ENCODE measurements at regions not wholly inside any gene's neighbourhood (a gene's known extent, or its start where the extent isn't known, plus 50 kb on each side); places are given as distances from the start of the nearest gene placed in this dataset.

DNA sequence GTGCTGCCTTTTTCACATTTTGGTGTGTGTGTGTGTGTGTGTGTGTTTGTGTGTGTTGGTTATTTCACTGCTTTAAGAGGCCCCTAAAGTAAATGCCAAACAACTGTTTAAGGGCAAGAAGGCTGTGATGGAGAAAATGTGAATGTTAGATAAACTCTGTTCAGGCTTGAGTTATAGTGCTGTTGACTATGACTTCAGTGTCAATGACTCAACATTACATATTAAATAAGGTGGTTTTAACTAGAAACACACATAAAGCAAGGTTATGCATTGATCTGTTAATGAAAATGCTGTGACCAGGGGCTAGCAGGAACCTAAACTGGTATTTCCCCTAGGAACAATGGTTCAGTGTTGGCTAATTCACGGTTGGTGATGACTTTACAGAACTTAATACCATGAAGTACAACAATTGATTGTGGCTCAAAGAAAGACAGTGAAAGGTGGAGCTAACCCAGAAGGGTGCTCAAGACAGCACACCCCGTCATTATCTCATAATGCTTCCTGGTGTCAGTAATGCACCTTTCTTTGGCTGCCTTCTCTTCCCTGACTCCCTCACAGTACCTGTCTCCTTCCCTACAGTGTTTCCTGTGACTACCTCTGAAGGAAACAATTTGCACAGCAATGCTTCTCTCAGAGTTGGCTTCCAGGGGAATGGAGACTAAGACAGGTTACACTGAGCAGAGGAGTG is 116.1 kb downstream of the RIN2 start:
- H4K20me1 ChIP-seq (replicated peaks; ENCODE audit: insufficient read depth) = no peaks in the 10 kb centered on the region
- ATAC-seq = no peak
- no peak for DNase-seq (ENCODE audit: low spot score)
- no peak overlapping the region for H2AFZ ChIP-seq
- Mint-ChIP-seq H3K27me3 (ENCODE audit: insufficient read depth, low read depth, poor library complexity) (no peaks in the 10 kb centered on the region), H3K27ac (no peak overlapping the region), H3K4me1 (no peaks in the 10 kb centered on the region; the same call in 2 of the 3 replicates), H3K36me3 (ENCODE audit: low read depth) (no peaks in the 10 kb centered on the region; the same call in 2 of the 3 replicates), H3K4me3 (no peak overlapping the region), H3K9me3 (peaks cover 3% of the 10 kb centered on the region; the same call in 2 of the 3 replicates)
- H3K36me3 ChIP-seq (ENCODE audit: insufficient read depth) = no peaks in the 10 kb centered on the region
- no peak overlapping the region for H3K27ac ChIP-seq (ENCODE audit: low read depth)
- H3K4me2 ChIP-seq = no peak overlapping the region
- H3K27me3 ChIP-seq (ENCODE audit: insufficient read depth) = no peaks in the 10 kb centered on the region
- H3F3A ChIP-seq (replicated peaks; ENCODE audit: low read depth) = no peaks in the 10 kb centered on the region
- H3K4me1 ChIP-seq (ENCODE audit: insufficient read depth) = 0 out of 2 replicates have a peak, but pooled peaks cover 3% of the 10 kb centered on the region
- no peak overlapping the region for H3K4me3 ChIP-seq
- H3K79me2 ChIP-seq (replicated peaks; ENCODE audit: insufficient read depth) = no peaks in the 10 kb centered on the region
- TF ChIP-seq CREB1 (CRISPR knock-in tag; IDR thresholded peaks at IDR 0.05; ENCODE audit: low read depth) (no peak), ZNF114 (CRISPR knock-in tag; IDR thresholded peaks at IDR 0.05) (no peak), POLR2AphosphoS5 (IDR thresholded peaks at IDR 0.05; ENCODE audit: low read depth) (no peak), NANOG (IDR thresholded peaks at IDR 0.05; ENCODE audit: borderline replicate concordance) (no peak), ZNF331 (CRISPR knock-in tag; IDR thresholded peaks at IDR 0.05; ENCODE audit: low read depth) (no peak), STAT1 (IDR thresholded peaks at IDR 0.05; ENCODE audit: unreplicated experiment) (no peak), JUNB (IDR thresholded peaks at IDR 0.05; ENCODE audit: unreplicated experiment) (no peak), EZH2phosphoT487 (IDR thresholded peaks at IDR 0.05; ENCODE audit: unreplicated experiment) (no peak), EZH2 (IDR thresholded peaks at IDR 0.05; ENCODE audit: low read depth, unreplicated experiment) (no peak)
- TF ChIP-seq, protein P1, sequence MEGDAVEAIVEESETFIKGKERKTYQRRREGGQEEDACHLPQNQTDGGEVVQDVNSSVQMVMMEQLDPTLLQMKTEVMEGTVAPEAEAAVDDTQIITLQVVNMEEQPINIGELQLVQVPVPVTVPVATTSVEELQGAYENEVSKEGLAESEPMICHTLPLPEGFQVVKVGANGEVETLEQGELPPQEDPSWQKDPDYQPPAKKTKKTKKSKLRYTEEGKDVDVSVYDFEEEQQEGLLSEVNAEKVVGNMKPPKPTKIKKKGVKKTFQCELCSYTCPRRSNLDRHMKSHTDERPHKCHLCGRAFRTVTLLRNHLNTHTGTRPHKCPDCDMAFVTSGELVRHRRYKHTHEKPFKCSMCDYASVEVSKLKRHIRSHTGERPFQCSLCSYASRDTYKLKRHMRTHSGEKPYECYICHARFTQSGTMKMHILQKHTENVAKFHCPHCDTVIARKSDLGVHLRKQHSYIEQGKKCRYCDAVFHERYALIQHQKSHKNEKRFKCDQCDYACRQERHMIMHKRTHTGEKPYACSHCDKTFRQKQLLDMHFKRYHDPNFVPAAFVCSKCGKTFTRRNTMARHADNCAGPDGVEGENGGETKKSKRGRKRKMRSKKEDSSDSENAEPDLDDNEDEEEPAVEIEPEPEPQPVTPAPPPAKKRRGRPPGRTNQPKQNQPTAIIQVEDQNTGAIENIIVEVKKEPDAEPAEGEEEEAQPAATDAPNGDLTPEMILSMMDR (conservative IDR thresholded peaks at IDR 0.05; ENCODE audit: low read depth in 2 of 2) = no peak
- TF ChIP-seq, protein P2, sequence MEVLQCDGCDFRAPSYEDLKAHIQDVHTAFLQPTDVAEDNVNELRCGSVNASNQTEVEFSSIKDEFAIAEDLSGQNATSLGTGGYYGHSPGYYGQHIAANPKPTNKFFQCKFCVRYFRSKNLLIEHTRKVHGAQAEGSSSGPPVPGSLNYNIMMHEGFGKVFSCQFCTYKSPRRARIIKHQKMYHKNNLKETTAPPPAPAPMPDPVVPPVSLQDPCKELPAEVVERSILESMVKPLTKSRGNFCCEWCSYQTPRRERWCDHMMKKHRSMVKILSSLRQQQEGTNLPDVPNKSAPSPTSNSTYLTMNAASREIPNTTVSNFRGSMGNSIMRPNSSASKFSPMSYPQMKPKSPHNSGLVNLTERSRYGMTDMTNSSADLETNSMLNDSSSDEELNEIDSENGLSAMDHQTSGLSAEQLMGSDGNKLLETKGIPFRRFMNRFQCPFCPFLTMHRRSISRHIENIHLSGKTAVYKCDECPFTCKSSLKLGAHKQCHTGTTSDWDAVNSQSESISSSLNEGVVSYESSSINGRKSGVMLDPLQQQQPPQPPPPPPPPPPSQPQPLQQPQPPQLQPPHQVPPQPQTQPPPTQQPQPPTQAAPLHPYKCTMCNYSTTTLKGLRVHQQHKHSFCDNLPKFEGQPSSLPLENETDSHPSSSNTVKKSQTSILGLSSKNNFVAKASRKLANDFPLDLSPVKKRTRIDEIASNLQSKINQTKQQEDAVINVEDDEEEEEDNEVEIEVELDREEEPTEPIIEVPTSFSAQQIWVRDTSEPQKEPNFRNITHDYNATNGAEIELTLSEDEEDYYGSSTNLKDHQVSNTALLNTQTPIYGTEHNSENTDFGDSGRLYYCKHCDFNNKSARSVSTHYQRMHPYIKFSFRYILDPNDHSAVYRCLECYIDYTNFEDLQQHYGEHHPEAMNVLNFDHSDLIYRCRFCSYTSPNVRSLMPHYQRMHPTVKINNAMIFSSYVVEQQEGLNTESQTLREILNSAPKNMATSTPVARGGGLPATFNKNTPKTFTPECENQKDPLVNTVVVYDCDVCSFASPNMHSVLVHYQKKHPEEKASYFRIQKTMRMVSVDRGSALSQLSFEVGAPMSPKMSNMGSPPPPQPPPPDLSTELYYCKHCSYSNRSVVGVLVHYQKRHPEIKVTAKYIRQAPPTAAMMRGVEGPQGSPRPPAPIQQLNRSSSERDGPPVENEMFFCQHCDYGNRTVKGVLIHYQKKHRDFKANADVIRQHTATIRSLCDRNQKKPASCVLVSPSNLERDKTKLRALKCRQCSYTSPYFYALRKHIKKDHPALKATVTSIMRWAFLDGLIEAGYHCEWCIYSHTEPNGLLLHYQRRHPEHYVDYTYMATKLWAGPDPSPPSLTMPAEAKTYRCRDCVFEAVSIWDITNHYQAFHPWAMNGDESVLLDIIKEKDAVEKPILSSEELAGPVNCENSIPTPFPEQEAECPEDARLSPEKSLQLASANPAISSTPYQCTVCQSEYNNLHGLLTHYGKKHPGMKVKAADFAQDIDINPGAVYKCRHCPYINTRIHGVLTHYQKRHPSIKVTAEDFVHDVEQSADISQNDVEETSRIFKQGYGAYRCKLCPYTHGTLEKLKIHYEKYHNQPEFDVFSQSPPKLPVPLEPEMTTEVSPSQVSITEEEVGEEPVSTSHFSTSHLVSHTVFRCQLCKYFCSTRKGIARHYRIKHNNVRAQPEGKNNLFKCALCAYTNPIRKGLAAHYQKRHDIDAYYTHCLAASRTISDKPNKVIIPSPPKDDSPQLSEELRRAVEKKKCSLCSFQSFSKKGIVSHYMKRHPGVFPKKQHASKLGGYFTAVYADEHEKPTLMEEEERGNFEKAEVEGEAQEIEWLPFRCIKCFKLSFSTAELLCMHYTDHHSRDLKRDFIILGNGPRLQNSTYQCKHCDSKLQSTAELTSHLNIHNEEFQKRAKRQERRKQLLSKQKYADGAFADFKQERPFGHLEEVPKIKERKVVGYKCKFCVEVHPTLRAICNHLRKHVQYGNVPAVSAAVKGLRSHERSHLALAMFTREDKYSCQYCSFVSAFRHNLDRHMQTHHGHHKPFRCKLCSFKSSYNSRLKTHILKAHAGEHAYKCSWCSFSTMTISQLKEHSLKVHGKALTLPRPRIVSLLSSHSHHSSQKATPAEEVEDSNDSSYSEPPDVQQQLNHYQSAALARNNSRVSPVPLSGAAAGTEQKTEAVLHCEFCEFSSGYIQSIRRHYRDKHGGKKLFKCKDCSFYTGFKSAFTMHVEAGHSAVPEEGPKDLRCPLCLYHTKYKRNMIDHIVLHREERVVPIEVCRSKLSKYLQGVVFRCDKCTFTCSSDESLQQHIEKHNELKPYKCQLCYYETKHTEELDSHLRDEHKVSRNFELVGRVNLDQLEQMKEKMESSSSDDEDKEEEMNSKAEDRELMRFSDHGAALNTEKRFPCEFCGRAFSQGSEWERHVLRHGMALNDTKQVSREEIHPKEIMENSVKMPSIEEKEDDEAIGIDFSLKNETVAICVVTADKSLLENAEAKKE (CRISPR knock-in tag; IDR thresholded peaks at IDR 0.05) = no peak
- TF ChIP-seq, protein P3, sequence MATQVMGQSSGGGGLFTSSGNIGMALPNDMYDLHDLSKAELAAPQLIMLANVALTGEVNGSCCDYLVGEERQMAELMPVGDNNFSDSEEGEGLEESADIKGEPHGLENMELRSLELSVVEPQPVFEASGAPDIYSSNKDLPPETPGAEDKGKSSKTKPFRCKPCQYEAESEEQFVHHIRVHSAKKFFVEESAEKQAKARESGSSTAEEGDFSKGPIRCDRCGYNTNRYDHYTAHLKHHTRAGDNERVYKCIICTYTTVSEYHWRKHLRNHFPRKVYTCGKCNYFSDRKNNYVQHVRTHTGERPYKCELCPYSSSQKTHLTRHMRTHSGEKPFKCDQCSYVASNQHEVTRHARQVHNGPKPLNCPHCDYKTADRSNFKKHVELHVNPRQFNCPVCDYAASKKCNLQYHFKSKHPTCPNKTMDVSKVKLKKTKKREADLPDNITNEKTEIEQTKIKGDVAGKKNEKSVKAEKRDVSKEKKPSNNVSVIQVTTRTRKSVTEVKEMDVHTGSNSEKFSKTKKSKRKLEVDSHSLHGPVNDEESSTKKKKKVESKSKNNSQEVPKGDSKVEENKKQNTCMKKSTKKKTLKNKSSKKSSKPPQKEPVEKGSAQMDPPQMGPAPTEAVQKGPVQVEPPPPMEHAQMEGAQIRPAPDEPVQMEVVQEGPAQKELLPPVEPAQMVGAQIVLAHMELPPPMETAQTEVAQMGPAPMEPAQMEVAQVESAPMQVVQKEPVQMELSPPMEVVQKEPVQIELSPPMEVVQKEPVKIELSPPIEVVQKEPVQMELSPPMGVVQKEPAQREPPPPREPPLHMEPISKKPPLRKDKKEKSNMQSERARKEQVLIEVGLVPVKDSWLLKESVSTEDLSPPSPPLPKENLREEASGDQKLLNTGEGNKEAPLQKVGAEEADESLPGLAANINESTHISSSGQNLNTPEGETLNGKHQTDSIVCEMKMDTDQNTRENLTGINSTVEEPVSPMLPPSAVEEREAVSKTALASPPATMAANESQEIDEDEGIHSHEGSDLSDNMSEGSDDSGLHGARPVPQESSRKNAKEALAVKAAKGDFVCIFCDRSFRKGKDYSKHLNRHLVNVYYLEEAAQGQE (IDR thresholded peaks at IDR 0.05; ENCODE audit: unreplicated experiment) = no peak
- TF ChIP-seq, protein P4, sequence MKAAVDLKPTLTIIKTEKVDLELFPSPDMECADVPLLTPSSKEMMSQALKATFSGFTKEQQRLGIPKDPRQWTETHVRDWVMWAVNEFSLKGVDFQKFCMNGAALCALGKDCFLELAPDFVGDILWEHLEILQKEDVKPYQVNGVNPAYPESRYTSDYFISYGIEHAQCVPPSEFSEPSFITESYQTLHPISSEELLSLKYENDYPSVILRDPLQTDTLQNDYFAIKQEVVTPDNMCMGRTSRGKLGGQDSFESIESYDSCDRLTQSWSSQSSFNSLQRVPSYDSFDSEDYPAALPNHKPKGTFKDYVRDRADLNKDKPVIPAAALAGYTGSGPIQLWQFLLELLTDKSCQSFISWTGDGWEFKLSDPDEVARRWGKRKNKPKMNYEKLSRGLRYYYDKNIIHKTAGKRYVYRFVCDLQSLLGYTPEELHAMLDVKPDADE (IDR thresholded peaks at IDR 0.05) = no peak
- peaks cover 3% of the 10 kb centered on the region; the same call in 1 of the 2 replicates for H3K9me2 ChIP-seq (ENCODE audit: insufficient read depth)

All from GM23338 (cell line).